Breast epithelium (tissue), 3 donors: ENCODE measurements at regions not wholly inside any gene's neighbourhood (a gene's known extent, or its start where the extent isn't known, plus 50 kb on each side); places are given as distances from the start of the nearest gene placed in this dataset.

Experiments
- CTCF ChIP-seq, 3 donors: fragments of 450-650 bp; IDR thresholded peaks; one replicate each; pipeline ENCODE4 v1.5.1; 2016 to 2017; ENCODE audit warnings: antibody characterized with exemption in 3 of 3, mild to moderate bottlenecking in 3 of 3, moderate library complexity in 3 of 3
- POLR2A ChIP-seq: fragments of 450-650 bp; IDR thresholded peaks from one replicate; pipeline ENCODE4 v1.6.1; 2016; ENCODE audit warnings: antibody characterized with exemption, mild to moderate bottlenecking, moderate library complexity
- POLR2AphosphoS5 ChIP-seq, 3 donors: sonication (generic); formaldehyde crosslinking; IDR thresholded peaks; one replicate each; pipeline ENCODE4 v1.6.1; 2017; ENCODE audit warnings: antibody characterized with exemption in 3 of 3

- TF ChIP-seq POLR2AphosphoS5 (IDR thresholded peaks at IDR 0.05) (no peak), CTCF (IDR thresholded peaks at IDR 0.05) (no peak), POLR2A (no peak)
Measured at GRCh38 chrX:45731448-45731847, 530.8 kb upstream of the DIPK2B start.
